ENCODE measurements at regions not wholly inside any gene's neighbourhood (a gene's known extent, or its start where the extent isn't known, plus 50 kb on each side); places are given as distances from the start of the nearest gene placed in this dataset.

DNA sequence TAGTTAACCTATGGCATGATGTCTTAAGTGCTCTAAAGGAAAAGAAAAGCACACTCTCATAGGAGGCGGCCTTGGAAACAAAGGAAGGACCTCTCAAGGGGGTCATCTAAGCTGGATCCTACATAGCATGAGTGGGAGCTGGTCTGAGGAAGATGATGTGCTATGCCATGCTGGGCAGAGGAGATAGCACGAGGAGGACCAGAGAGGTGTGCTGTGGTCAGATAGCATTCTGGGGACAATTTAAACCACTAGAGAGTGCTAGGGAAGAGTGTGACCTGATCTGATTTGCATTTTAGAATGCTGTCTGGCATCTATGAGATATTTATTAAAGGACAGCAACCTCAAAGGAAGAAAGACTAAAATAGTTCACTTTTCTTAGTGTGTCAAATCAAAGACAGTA is 910.1 kb upstream of the CELF4 start:
- TF ChIP-seq, protein P1, sequence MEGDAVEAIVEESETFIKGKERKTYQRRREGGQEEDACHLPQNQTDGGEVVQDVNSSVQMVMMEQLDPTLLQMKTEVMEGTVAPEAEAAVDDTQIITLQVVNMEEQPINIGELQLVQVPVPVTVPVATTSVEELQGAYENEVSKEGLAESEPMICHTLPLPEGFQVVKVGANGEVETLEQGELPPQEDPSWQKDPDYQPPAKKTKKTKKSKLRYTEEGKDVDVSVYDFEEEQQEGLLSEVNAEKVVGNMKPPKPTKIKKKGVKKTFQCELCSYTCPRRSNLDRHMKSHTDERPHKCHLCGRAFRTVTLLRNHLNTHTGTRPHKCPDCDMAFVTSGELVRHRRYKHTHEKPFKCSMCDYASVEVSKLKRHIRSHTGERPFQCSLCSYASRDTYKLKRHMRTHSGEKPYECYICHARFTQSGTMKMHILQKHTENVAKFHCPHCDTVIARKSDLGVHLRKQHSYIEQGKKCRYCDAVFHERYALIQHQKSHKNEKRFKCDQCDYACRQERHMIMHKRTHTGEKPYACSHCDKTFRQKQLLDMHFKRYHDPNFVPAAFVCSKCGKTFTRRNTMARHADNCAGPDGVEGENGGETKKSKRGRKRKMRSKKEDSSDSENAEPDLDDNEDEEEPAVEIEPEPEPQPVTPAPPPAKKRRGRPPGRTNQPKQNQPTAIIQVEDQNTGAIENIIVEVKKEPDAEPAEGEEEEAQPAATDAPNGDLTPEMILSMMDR (conservative IDR thresholded peaks at IDR 0.05; ENCODE audit: low read length) = no peak
- no peak for TF ChIP-seq EZH2phosphoT487 (IDR thresholded peaks at IDR 0.05; ENCODE audit: borderline replicate concordance, low read depth, low read length)
